Mammary epithelial cell (primary cell): ENCODE measurements at regions not wholly inside any gene's neighbourhood (a gene's known extent, or its start where the extent isn't known, plus 50 kb on each side); places are given as distances from the start of the nearest gene placed in this dataset.

Experiments used
- EZH2 ChIP-seq: IDR thresholded peaks from 2 replicates; pipeline ENCODE4 v1.6.1; 2012; ENCODE audit warnings: low read length, inconsistent platforms, borderline replicate concordance
- TF ChIP-seq, protein P1 (sequence below), 2 donors: IDR thresholded peaks in 1 of 2; conservative IDR thresholded peaks in 1 of 2; 2 replicates each; pipeline ENCODE4 v1.5.1; 2011 to 2012; ENCODE audit warnings: inconsistent platforms in 2 of 2, low read length in 2 of 2, mild to moderate bottlenecking in 2 of 2, control low read depth in 1 of 2, low read depth in 1 of 2; ENCODE audit not compliant: insufficient read depth in 1 of 2; ENCODE audit errors: extremely low read depth in 1 of 2

DNA sequence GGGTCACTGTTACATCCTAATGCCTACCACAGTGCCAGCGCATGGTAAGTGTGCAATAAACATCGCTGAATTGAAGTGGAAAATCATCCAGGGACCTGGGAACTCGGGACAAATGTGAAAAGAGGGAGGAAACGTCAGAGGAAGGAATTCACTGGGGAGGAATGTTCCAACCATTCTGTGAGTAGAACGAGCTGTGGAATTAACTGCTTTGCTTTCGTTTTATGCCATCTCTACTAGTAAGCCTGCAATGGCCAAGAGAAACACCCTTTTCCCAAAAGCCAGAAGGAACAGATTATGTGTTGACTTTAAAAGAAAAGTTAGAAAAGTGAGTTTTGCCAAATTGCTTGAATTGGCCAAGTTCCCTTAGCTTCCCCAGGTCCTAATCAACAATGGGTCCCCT, 1044.9 kb downstream of the TYW1 start:
- no peak for TF ChIP-seq EZH2
- TF ChIP-seq, protein P1, sequence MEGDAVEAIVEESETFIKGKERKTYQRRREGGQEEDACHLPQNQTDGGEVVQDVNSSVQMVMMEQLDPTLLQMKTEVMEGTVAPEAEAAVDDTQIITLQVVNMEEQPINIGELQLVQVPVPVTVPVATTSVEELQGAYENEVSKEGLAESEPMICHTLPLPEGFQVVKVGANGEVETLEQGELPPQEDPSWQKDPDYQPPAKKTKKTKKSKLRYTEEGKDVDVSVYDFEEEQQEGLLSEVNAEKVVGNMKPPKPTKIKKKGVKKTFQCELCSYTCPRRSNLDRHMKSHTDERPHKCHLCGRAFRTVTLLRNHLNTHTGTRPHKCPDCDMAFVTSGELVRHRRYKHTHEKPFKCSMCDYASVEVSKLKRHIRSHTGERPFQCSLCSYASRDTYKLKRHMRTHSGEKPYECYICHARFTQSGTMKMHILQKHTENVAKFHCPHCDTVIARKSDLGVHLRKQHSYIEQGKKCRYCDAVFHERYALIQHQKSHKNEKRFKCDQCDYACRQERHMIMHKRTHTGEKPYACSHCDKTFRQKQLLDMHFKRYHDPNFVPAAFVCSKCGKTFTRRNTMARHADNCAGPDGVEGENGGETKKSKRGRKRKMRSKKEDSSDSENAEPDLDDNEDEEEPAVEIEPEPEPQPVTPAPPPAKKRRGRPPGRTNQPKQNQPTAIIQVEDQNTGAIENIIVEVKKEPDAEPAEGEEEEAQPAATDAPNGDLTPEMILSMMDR (conservative IDR thresholded peaks at IDR 0.05 in 1 of 2, IDR thresholded peaks at IDR 0.05 in 1 of 2; ENCODE audit: extremely low read depth in 1 of 2, insufficient read depth in 1 of 2, low read depth in 1 of 2, low read length in 2 of 2): no peak
